Skin epidermis (tissue), 12 donors: ENCODE measurements at regions not wholly inside any gene's neighbourhood (a gene's known extent, or its start where the extent isn't known, plus 50 kb on each side); places are given as distances from the start of the nearest gene placed in this dataset.
"Not testable (repeated sequence)": the region's sequence is repeated elsewhere in the genome, so short reads cannot be mapped to it uniquely, and the experiment has no call there.

ENCODE experiments used
- H3K27ac ChIP-seq, 21 experiments: fragments of 200-600 bp; sonication (generic) in 11 of 21; one replicate each; pipeline ENCODE4 v1.5.0; 2020; ENCODE audit warnings: mild to moderate bottlenecking in 3 of 21, inconsistent platforms in 2 of 21, moderate library complexity in 2 of 21
- H3K4me3 ChIP-seq, 7 experiments: fragments of 200-600 bp; sonication (generic) in 2 of 7; one replicate each; pipeline ENCODE4 v1.5.0; 2020; ENCODE audit warnings: inconsistent platforms in 2 of 7, mild to moderate bottlenecking in 2 of 7, moderate library complexity in 1 of 7

GRCh38 chr15:31215490-31216214, 111.0 kb upstream of the KLF13 start:
- Histone ChIP-seq H3K4me3 (peak overlapping the region; percentile 34 to 55 (median 44)), H3K27ac (peak overlapping the region; percentile 74 to 98 (median 92))

- Histone ChIP-seq H3K27ac (peak overlapping the region; percentile 74 to 98 (median 92)), H3K4me3 (peak overlapping the region; percentile 34 to 55 (median 44))
These were observed 110.3 kb upstream of the KLF13 start for GRCh38 chr15:31216215-31216911.

- Histone ChIP-seq H3K27ac (peak overlapping the region in 14 of 21 experiments; percentile 84 to 98 (median 93)), H3K4me3 (no peak overlapping the region)
These were observed 109.6 kb upstream of the KLF13 start for GRCh38 chr15:31217067-31217466.

GRCh38 chr15:31217566-31218270, 108.9 kb upstream of the KLF13 start:
- H3K4me3 ChIP-seq = no peak overlapping the region
- H3K27ac ChIP-seq = peak overlapping the region in 3 of 21 experiments; percentile 96 to 98 (median 97)

- H3K4me3 ChIP-seq = no peak overlapping the region
- H3K27ac ChIP-seq = no peak overlapping the region
These were observed 107.4 kb upstream of the KLF13 start for GRCh38 chr15:31219221-31219620.

- Histone ChIP-seq H3K4me3 (no peak overlapping the region), H3K27ac (no peak overlapping the region)
These were observed 104.6 kb upstream of the KLF13 start for GRCh38 chr15:31221936-31222515.

GRCh38 chr15:31222773-31223341, 103.8 kb upstream of the KLF13 start:
- peak overlapping the region in 4 of 21 experiments; percentile 3 to 42 (median 16) for H3K27ac ChIP-seq
- H3K4me3 ChIP-seq = no peak overlapping the region

GRCh38 chr15:31223478-31224350, 102.9 kb upstream of the KLF13 start:
- peak overlapping the region in 8 of 21 experiments; percentile 3 to 42 (median 17) for H3K27ac ChIP-seq
- peak overlapping the region in 1 of 7 experiments; percentile 12 for H3K4me3 ChIP-seq

GRCh38 chr15:31224661-31225060, 102.0 kb upstream of the KLF13 start:
- H3K4me3 ChIP-seq, H3K27ac ChIP-seq: not testable (repeated sequence)

GRCh38 chr15:31225356-31225955, 101.2 kb upstream of the KLF13 start:
- Histone ChIP-seq H3K4me3 (no peak overlapping the region), H3K27ac (no peak overlapping the region)

- Histone ChIP-seq H3K27ac (no peak overlapping the region), H3K4me3 (no peak overlapping the region)
These were observed 100.6 kb upstream of the KLF13 start for GRCh38 chr15:31226021-31226420.

- Histone ChIP-seq H3K4me3 (no peak overlapping the region), H3K27ac (no peak overlapping the region)
These were observed 99.4 kb upstream of the KLF13 start for GRCh38 chr15:31227235-31227634.

- Histone ChIP-seq H3K4me3 (no peak overlapping the region), H3K27ac (no peak overlapping the region)
These were observed 98.6 kb upstream of the KLF13 start for GRCh38 chr15:31228011-31228484.

- Histone ChIP-seq H3K4me3 (no peak overlapping the region), H3K27ac (no peak overlapping the region)
These were observed 97.4 kb upstream of the KLF13 start for GRCh38 chr15:31228980-31229826.

- H3K27ac ChIP-seq = no peak overlapping the region
- no peak overlapping the region for H3K4me3 ChIP-seq
These were observed 95.8 kb upstream of the KLF13 start for GRCh38 chr15:31230630-31231485.

GRCh38 chr15:31234815-31235214, 91.8 kb upstream of the KLF13 start:
- Histone ChIP-seq H3K27ac (no peak overlapping the region), H3K4me3 (no peak overlapping the region)
